PC-9 (cell line): ENCODE measurements at regions not wholly inside any gene's neighbourhood (a gene's known extent, or its start where the extent isn't known, plus 50 kb on each side); places are given as distances from the start of the nearest gene placed in this dataset.

Experiments
- BruUV-seq: library from RNA; stranded (reverse); fragments of 400-500 nt; replicated peaks from 2 replicates; lab custom pipeline; 2021; lab: Mats Ljungman, UMichigan
- CTCF ChIA-PET: fragments of 300-600 bp; sonication (Branson Sonifier 250); formaldehyde crosslinking; loops from one replicate; lab custom pipeline; 2022; ENCODE audit warnings: antibody characterized with exemption; lab: Charles Lee
- POLR2A ChIA-PET: fragments of 300-600 bp; sonication (Branson Sonifier 250); formaldehyde crosslinking; loops from one replicate; lab custom pipeline; 2022; ENCODE audit warnings: antibody characterized with exemption; ENCODE audit not compliant: unreplicated experiment; lab: Charles Lee
- DNase-seq, 2 experiments: peaks; one replicate each; pipeline versions ENCODE4 v3.0.0 to v3.0.0-alpha.2; 2015 to 2022; ENCODE audit warnings: mixed read lengths in 1 of 2
- H2AFZ ChIP-seq: fragments of 200-600 bp; sonication (generic); 2 replicates; pipeline ENCODE4 v1.8.1; 2017; ENCODE audit warnings: antibody characterized with exemption
- H3F3A ChIP-seq: fragments of 200-600 bp; sonication (generic); 2 replicates; pipeline ENCODE4 v1.8.1; 2017; ENCODE audit warnings: antibody characterized with exemption, mild to moderate bottlenecking, low read depth; ENCODE audit not compliant: insufficient read depth
- H3K27ac ChIP-seq: fragments of 200-600 bp; sonication (generic); 2 replicates; pipeline ENCODE4 v1.6.1; 2016; ENCODE audit warnings: mixed run types
- H3K27me3 ChIP-seq: fragments of 200-600 bp; sonication (generic); 2 replicates; pipeline ENCODE4 v1.6.1; 2016; ENCODE audit warnings: low read depth, mixed run types; ENCODE audit not compliant: insufficient read depth
- H3K36me3 ChIP-seq: fragments of 200-600 bp; sonication (generic); 2 replicates; pipeline ENCODE4 v1.6.1; 2016; ENCODE audit warnings: low read depth, mixed run types
- H3K4me1 ChIP-seq: fragments of 200-600 bp; sonication (generic); replicated peaks from 2 replicates; pipeline ENCODE4 v1.6.1; 2016; ENCODE audit warnings: mixed run types; ENCODE audit not compliant: insufficient read depth
- H3K4me2 ChIP-seq: fragments of 200-600 bp; sonication (generic); 2 replicates; pipeline ENCODE4 v1.6.1; 2017; ENCODE audit warnings: mixed run types
- H3K4me3 ChIP-seq: fragments of 200-600 bp; sonication (generic); 2 replicates; pipeline ENCODE4 v1.6.1; 2016; ENCODE audit warnings: mixed run types
- H3K79me2 ChIP-seq: fragments of 200-600 bp; sonication (generic); 2 replicates; pipeline ENCODE4 v1.6.1; 2017; ENCODE audit warnings: low read depth, mixed run types
- H3K9me2 ChIP-seq: fragments of 200-600 bp; sonication (generic); 2 replicates; pipeline ENCODE4 v1.8.1; 2017; ENCODE audit warnings: mild to moderate bottlenecking; ENCODE audit not compliant: insufficient read depth
- H3K9me3 ChIP-seq: fragments of 200-600 bp; sonication (generic); 2 replicates; pipeline ENCODE4 v1.8.1; 2016; ENCODE audit warnings: low read depth; ENCODE audit not compliant: insufficient read depth
- H4K20me1 ChIP-seq: fragments of 200-600 bp; sonication (generic); 2 replicates; pipeline ENCODE4 v1.8.1; 2017; ENCODE audit not compliant: insufficient read depth
- CTCF ChIP-seq: fragments of 200-600 bp; sonication (generic); conservative IDR thresholded peaks from 2 replicates; pipeline ENCODE4 v1.6.1; 2017; ENCODE audit warnings: mixed run types, antibody characterized with exemption, mild to moderate bottlenecking, moderate library complexity
- EZH2 ChIP-seq: fragments of 200-600 bp; sonication (generic); IDR thresholded peaks from 2 replicates; pipeline ENCODE4 v1.8.0; 2017; ENCODE audit warnings: antibody characterized with exemption, low read depth
- intact Hi-C: fragments of 100-400 bp; cut with micrococcal nuclease; formaldehyde crosslinking; loops from one replicate; pipeline ENCODE4 v1.10.0; 2022; ENCODE audit not compliant: unreplicated experiment

GRCh38 chr2:220226076-220226475 lies 598.6 kb downstream of the SLC4A3 start:
- H3K4me2 ChIP-seq, result peak overlapping the region; percentile 74; the same call in 1 of the 2 replicates
- no peaks in the 10 kb centered on the region for H3K9me2 ChIP-seq
- POLR2A ChIA-PET, result interaction anchor here (0.7 kb wide), 1 partner anchor 47 kb away, joined by 4 read pairs; no protein-coding TSS in a partner anchor
- intact Hi-C loops, result loop anchor here (5.0 to 10.0 kb wide), 3 partner anchors 131 to 1219 kb away; no protein-coding TSS in a partner anchor
- peak overlapping the region; percentile 90 for H3K27ac ChIP-seq
- no peaks in the 10 kb centered on the region for H3K36me3 ChIP-seq
- H4K20me1 ChIP-seq, result no peaks in the 10 kb centered on the region
- no peaks in the 10 kb centered on the region for H3K79me2 ChIP-seq
- H3K9me3 ChIP-seq, result no peaks in the 10 kb centered on the region; the same call in 1 of the 2 replicates
- TF ChIP-seq EZH2 (no peak), CTCF (no peak)
- no peaks in the 10 kb centered on the region for H3K27me3 ChIP-seq
- H3F3A ChIP-seq, result peaks cover 41% of the 10 kb centered on the region
- H3K4me1 ChIP-seq, result peaks cover 67% of the 10 kb centered on the region
- CTCF ChIA-PET, result no interaction called here
- H3K4me3 ChIP-seq, result no peak overlapping the region
- DNase-seq, result no peak
- no peak overlapping the region for H2AFZ ChIP-seq
- no TSS peak for BruUV-seq

GRCh38 chr2:220226546-220226945 lies 599.1 kb downstream of the SLC4A3 start:
- DNase-seq, result no peak
- BruUV-seq, result no TSS peak
- no peak for TF ChIP-seq EZH2
- no peak for TF ChIP-seq CTCF
- ChIA-PET CTCF (no interaction called here), POLR2A (no interaction called here)
- Histone ChIP-seq H3K9me3 (peaks cover 5% of the 10 kb centered on the region; the same call in 1 of the 2 replicates), H3F3A (peaks cover 41% of the 10 kb centered on the region), H3K27me3 (no peaks in the 10 kb centered on the region), H3K4me1 (peaks cover 67% of the 10 kb centered on the region), H3K4me3 (no peak overlapping the region), H3K79me2 (no peaks in the 10 kb centered on the region), H3K27ac (peak overlapping the region; percentile 90), H3K36me3 (no peaks in the 10 kb centered on the region), H2AFZ (no peak overlapping the region), H4K20me1 (no peaks in the 10 kb centered on the region), H3K4me2 (peak overlapping the region; percentile 74), H3K9me2 (no peaks in the 10 kb centered on the region)
- intact Hi-C loops, result loop anchor here (5.0 to 10.0 kb wide), 3 partner anchors 131 to 1218 kb away; no protein-coding TSS in a partner anchor

- peak overlapping the region; percentile 74 for H3K4me2 ChIP-seq
- no peak for TF ChIP-seq EZH2
- TF ChIP-seq CTCF, result no peak
- peaks cover 8% of the 10 kb centered on the region; the same call in 1 of the 2 replicates for H3K9me3 ChIP-seq
- no peaks in the 10 kb centered on the region for H4K20me1 ChIP-seq
- POLR2A ChIA-PET, result no interaction called here
- CTCF ChIA-PET, result no interaction called here
- peak in 1 of 2 experiments; percentile 82 for DNase-seq
- no peaks in the 10 kb centered on the region for H3K9me2 ChIP-seq
- H3K27ac ChIP-seq, result peak overlapping the region; percentile 90
- peaks cover 67% of the 10 kb centered on the region for H3K4me1 ChIP-seq
- H3K36me3 ChIP-seq, result no peaks in the 10 kb centered on the region
- peak overlapping the region; percentile 45; the same call in 1 of the 2 replicates for H3K4me3 ChIP-seq
- H3F3A ChIP-seq, result peaks cover 41% of the 10 kb centered on the region
- H3K27me3 ChIP-seq, result no peaks in the 10 kb centered on the region
- no peaks in the 10 kb centered on the region for H3K79me2 ChIP-seq
- intact Hi-C loops, result loop anchor here (5.0 to 10.0 kb wide), 3 partner anchors 130 to 1217 kb away; no protein-coding TSS in a partner anchor
- no TSS peak for BruUV-seq
- H2AFZ ChIP-seq, result no peak overlapping the region
Observed at GRCh38 chr2:220227266-220227920, 600.0 kb downstream of the SLC4A3 start.
